ENCODE measurements at regions not wholly inside any gene's neighbourhood (a gene's known extent, or its start where the extent isn't known, plus 50 kb on each side); places are given as distances from the start of the nearest gene placed in this dataset.

DNA sequence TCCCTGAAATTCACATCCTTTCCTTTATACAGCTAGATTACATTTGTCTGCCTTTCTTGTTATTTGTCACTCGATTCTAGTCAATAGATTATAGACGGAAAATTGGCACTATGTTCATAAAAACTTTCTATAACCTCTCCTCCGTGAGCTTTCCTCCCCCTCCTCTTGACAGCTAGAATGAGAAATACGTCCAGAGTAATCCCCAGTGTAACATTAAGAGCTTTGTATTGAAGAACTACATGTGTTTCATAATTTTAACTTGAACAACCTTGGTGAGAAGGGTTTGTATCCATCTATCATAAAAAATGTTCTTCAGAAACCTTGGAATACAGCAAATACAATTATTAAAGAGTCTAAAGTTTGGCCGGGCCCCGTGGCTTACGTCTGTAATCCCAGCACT, 1707.4 kb downstream of the PCDH7 start:
- H3K9me3 ChIP-seq (ENCODE audit: low read length): no peaks in the 10 kb centered on the region
- H3K9me2 ChIP-seq (replicated peaks; ENCODE audit: low read length): no peaks in the 10 kb centered on the region
- POLR2A ChIA-PET (ENCODE audit: unreplicated experiment): no interaction called here
- no peak overlapping the region for H3K4me3 ChIP-seq (ENCODE audit: low read length)
- intact Hi-C loops (cut with micrococcal nuclease): no loop called here
- H3K27me3 ChIP-seq (ENCODE audit: low read length): no peaks in the 10 kb centered on the region
- no peaks in the 10 kb centered on the region for H4K20me1 ChIP-seq (ENCODE audit: low read length)
- CTCF ChIA-PET: no interaction called here
- peaks cover 15% of the 10 kb centered on the region for H3K4me1 ChIP-seq (ENCODE audit: insufficient read depth, low read length)
- no peak for DNase-seq
- no peak overlapping the region for H3K4me2 ChIP-seq (ENCODE audit: low read length)
- H2AFZ ChIP-seq (ENCODE audit: low read length): no peak overlapping the region
- no TSS peak for BruUV-seq (replicated peaks)
- TF ChIP-seq EZH2 (IDR thresholded peaks at IDR 0.05; ENCODE audit: low read length, unreplicated experiment) (no peak), EZH2phosphoT487 (IDR thresholded peaks at IDR 0.05; ENCODE audit: borderline replicate concordance, low read length) (no peak)
- TF ChIP-seq, protein P1, sequence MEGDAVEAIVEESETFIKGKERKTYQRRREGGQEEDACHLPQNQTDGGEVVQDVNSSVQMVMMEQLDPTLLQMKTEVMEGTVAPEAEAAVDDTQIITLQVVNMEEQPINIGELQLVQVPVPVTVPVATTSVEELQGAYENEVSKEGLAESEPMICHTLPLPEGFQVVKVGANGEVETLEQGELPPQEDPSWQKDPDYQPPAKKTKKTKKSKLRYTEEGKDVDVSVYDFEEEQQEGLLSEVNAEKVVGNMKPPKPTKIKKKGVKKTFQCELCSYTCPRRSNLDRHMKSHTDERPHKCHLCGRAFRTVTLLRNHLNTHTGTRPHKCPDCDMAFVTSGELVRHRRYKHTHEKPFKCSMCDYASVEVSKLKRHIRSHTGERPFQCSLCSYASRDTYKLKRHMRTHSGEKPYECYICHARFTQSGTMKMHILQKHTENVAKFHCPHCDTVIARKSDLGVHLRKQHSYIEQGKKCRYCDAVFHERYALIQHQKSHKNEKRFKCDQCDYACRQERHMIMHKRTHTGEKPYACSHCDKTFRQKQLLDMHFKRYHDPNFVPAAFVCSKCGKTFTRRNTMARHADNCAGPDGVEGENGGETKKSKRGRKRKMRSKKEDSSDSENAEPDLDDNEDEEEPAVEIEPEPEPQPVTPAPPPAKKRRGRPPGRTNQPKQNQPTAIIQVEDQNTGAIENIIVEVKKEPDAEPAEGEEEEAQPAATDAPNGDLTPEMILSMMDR (conservative IDR thresholded peaks at IDR 0.05; ENCODE audit: low read depth, low read length): no peak
- H3K9ac ChIP-seq (ENCODE audit: low read length): no peak overlapping the region
- H3F3A ChIP-seq (ENCODE audit: low read length, unreplicated experiment): no peaks in the 10 kb centered on the region
- no peak overlapping the region for H3K27ac ChIP-seq (ENCODE audit: low read length)
- ATAC-seq: no peak
- no peaks in the 10 kb centered on the region for H3K36me3 ChIP-seq (ENCODE audit: low read depth, low read length)
- no peaks in the 10 kb centered on the region for H3K79me2 ChIP-seq (ENCODE audit: low read length)

DNA sequence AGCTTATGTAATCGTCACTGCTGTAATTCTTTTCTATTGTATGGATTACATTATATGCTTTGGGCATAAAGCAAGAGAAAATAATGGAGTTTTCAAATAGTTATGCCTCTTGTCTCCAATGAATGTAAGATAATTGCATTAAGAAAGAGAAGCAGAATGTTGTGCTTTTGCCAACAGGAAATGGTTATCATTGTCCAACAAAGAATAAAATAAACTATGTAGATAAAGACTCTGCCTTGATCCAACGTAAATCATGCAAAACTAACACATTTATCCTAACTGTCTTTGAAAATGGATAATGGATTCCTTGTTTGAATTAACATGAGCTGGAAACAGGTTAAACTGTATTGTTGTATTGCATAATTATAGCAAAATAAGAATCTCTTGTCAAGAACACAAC, 1709.0 kb downstream of the PCDH7 start:
- H3K9me3 ChIP-seq (ENCODE audit: low read length): no peaks in the 10 kb centered on the region
- no peak overlapping the region for H3K4me2 ChIP-seq (ENCODE audit: low read length)
- no peak overlapping the region for H3K27ac ChIP-seq (ENCODE audit: low read length)
- H3K9me2 ChIP-seq (replicated peaks; ENCODE audit: low read length): no peaks in the 10 kb centered on the region
- peaks cover 22% of the 10 kb centered on the region for H3K4me1 ChIP-seq (ENCODE audit: insufficient read depth, low read length)
- no peaks in the 10 kb centered on the region for H3K36me3 ChIP-seq (ENCODE audit: low read depth, low read length)
- no TSS peak for BruUV-seq (replicated peaks)
- CTCF ChIA-PET: no interaction called here
- DNase-seq (no peak), ATAC-seq (no peak)
- H2AFZ ChIP-seq (ENCODE audit: low read length): no peak overlapping the region
- H3K9ac ChIP-seq (ENCODE audit: low read length): no peak overlapping the region
- H4K20me1 ChIP-seq (ENCODE audit: low read length): no peaks in the 10 kb centered on the region
- H3F3A ChIP-seq (ENCODE audit: low read length, unreplicated experiment): no peaks in the 10 kb centered on the region
- H3K27me3 ChIP-seq (ENCODE audit: low read length): no peaks in the 10 kb centered on the region
- no peak overlapping the region for H3K4me3 ChIP-seq (ENCODE audit: low read length)
- TF ChIP-seq EZH2 (IDR thresholded peaks at IDR 0.05; ENCODE audit: low read length, unreplicated experiment) (no peak), EZH2phosphoT487 (IDR thresholded peaks at IDR 0.05; ENCODE audit: borderline replicate concordance, low read length) (no peak)
- TF ChIP-seq, protein P1 (conservative IDR thresholded peaks at IDR 0.05; ENCODE audit: low read depth, low read length): no peak
- no peaks in the 10 kb centered on the region for H3K79me2 ChIP-seq (ENCODE audit: low read length)
- intact Hi-C loops (cut with micrococcal nuclease): no loop called here
- POLR2A ChIA-PET (ENCODE audit: unreplicated experiment): no interaction called here

DNA sequence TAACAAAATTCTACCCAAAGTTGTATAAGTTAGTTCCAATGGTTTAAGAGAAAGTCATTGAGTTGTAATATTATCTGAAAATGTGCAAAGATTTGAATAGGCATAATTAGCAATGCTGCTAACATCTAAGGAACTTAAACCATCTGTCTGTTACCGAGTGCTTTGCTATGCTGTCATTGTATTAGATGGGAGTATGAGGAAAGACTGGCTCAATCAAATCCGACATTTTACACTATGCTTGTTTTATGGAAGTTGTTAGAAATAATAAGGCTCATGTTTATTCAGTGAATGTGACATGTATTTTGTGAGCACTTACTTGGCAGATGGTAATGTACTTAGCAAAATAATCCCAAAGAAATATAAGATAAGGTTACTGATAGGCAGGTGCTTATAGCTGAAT, 1715.1 kb downstream of the PCDH7 start:
- ATAC-seq (no peak), DNase-seq (no peak)
- H3K27me3 ChIP-seq (ENCODE audit: low read length): no peaks in the 10 kb centered on the region
- BruUV-seq (replicated peaks): no TSS peak
- TF ChIP-seq EZH2 (IDR thresholded peaks at IDR 0.05; ENCODE audit: low read length, unreplicated experiment) (no peak), EZH2phosphoT487 (IDR thresholded peaks at IDR 0.05; ENCODE audit: borderline replicate concordance, low read length) (no peak)
- TF ChIP-seq, protein P1 (conservative IDR thresholded peaks at IDR 0.05; ENCODE audit: low read depth, low read length): no peak
- H3F3A ChIP-seq (ENCODE audit: low read length, unreplicated experiment): no peaks in the 10 kb centered on the region
- H3K9ac ChIP-seq (ENCODE audit: low read length): no peak overlapping the region
- H3K9me2 ChIP-seq (replicated peaks; ENCODE audit: low read length): no peaks in the 10 kb centered on the region
- ChIA-PET CTCF (no interaction called here), POLR2A (ENCODE audit: unreplicated experiment) (no interaction called here)
- H3K4me2 ChIP-seq (ENCODE audit: low read length): no peak overlapping the region
- H3K36me3 ChIP-seq (ENCODE audit: low read depth, low read length): no peaks in the 10 kb centered on the region
- H2AFZ ChIP-seq (ENCODE audit: low read length): no peak overlapping the region
- H3K4me3 ChIP-seq (ENCODE audit: low read length): no peak overlapping the region
- H4K20me1 ChIP-seq (ENCODE audit: low read length): no peaks in the 10 kb centered on the region
- H3K4me1 ChIP-seq (ENCODE audit: insufficient read depth, low read length): peaks cover 12% of the 10 kb centered on the region
- no peaks in the 10 kb centered on the region for H3K79me2 ChIP-seq (ENCODE audit: low read length)
- intact Hi-C loops (cut with micrococcal nuclease): no loop called here
- no peaks in the 10 kb centered on the region for H3K9me3 ChIP-seq (ENCODE audit: low read length)
- H3K27ac ChIP-seq (ENCODE audit: low read length): no peak overlapping the region
